ENCODE measurements at regions not wholly inside any gene's neighbourhood (a gene's known extent, or its start where the extent isn't known, plus 50 kb on each side); places are given as distances from the start of the nearest gene placed in this dataset.

DNA sequence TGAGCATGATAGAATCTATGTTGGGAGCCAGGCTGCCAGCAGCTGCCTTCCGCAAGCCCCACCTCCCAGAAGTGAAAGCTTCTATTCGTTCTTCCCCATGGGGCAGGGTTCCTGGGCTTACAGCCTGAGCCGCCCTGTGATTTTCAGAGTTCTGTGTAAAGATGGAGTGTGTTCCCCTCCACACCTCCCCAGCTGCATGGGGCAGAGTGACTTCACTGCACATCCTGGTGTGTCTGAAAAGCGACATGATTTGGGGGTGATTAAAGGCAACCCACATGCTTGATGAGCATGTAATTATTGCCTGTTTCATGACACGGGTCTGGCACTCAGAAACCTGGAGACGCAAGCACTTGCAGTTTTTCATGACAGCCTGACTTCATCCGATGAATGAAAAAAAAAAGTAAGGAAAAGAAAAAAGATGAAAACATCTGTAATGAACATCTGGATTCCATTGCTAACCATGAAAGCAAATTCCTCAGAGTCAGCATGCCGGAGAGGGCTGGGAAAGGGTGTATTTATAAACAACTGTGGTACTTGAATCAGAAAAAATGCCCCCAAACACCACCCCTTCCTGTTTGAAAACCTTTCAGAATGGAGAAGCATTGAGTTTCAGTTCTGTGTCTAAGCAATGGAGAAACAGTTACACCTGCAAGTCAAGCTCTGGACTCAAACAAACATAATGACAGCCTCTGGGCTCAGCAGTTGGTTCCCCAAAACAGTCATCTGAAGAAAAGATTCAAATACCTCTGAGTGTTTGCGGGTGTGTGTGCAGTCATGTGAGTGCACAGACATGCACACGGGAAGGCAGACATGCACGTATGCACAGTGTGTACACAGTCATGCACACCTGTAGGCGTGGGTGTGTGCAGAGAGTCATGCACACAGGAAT, 266.0 kb downstream of the ENGASE start:
- DNase-seq = no peak

DNA sequence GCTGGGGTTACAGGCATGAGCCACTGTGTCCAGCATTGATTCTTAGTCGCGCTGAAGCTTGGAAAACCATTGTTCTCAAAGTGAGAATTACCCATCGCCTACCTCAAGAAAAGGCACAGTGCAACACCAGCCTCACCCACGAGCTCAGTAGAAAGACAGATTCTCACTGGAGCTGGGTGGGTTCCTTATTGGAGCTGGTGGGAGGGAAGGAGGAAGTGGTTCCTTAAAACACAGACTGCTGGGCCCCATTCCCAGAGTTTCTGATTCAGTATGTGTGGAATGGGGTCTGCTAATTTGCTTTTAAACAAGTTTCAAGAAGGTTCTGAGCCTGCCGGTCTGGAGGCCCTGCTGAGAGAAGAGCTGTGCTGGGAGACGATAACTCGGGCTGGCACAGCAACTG, 264.7 kb downstream of the ENGASE start:
- no peak for DNase-seq

DNA sequence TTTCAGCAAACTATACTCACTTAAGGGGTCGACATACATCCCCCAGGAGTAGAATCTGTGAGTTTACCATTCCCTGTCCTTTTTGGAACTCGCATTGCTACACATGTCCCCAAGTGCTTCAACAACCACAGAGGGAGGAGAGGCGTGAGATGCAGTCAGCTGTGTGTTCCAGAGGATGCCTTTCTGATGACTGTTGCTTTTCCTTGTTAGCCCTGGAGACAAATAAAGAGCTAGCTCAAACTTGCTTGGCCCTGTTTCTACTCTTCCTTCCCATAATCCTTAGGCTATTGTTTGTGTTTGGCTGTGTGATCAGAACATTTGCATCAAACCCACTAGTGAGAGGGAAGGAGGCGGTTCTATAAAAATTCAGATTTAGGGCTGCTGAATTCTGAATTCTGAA, 264.0 kb downstream of the ENGASE start:
- DNase-seq = no peak

DNA sequence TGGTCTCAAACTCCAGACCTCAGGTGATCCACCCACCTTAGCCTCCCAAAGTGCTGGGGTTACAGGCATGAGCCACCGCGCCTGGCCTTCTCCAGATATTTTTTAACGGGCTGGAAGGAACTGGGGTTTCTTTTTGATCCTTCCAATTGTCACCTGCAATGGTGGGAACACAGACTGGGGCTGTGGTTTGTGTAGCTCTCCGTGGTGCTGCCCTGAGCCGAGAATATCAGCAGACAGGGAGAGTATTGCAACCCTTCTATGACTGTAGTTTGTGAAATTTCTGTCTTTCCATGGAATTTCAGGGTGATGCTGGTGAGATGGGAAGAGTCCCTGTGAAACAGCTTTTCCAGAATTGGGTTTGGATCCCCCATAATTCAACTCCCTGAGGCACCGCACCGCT, 263.5 kb downstream of the ENGASE start:
- DNase-seq = no peak

DNA sequence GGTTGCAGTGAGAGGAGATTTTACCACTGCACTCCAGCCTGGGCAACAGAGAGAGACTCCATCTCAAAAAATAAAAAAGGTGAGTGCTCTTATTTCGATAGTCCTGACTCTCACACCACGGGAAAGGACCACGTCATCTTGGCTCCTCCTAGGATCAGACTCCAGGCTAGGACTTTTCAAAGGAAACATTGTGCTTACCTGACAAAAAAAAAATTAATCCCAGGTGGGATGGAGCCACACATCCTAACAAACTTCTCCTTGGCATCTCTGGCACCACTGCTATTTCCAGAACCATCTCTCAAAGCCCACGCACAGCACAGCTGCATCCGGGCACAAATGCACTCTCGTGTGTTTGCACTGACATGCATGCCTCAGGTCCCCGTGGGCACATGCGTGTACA, 262.4 kb downstream of the ENGASE start:
- DNase-seq = no peak

DNA sequence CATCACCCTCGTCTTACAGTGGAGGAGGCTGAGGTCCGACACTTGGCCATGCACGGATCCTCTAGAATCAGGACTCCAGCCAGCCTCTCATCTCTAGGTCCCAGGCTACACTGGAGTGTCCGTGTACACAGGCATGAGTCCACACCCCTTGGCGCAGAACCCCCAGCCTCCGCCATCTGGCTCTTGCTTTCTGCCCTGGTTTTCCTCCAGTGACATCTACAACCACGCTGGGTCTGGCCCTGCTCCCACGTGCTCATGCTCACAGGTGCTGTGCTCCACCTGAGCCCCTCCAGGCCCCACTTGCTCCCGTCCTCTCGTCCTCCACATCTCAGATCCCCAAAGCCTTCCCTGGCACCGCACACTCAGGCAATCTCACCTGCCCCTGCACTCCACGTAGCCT, 260.8 kb downstream of the ENGASE start:
- DNase-seq = no peak

DNA sequence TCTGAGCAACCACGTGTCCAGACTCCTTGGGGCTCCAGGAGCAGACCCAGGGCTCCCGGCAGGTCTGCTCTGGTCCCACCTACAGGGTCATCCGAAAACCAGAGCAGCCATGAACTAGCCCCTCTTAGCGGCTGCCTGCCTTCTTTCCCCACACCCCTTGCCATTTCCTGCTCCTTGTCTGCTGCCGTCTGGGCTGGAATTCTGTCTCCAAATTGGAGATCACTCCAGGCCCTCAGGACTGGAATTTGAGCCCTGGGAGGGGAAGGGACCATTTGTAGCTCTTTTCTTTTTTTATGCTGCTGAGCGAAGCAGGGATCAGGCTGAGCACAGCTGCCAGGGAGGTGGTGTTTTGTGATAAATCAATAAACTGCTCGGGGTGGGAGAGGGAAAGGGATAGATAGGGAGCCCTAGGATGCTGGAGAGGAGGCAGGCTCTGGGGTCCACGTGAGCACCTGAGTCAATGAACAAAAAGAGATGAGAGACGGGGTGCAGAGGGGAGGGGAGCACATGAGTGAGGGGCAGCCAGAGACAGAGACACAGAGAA, 257.5 kb downstream of the ENGASE start:
- no peak for DNase-seq

DNA sequence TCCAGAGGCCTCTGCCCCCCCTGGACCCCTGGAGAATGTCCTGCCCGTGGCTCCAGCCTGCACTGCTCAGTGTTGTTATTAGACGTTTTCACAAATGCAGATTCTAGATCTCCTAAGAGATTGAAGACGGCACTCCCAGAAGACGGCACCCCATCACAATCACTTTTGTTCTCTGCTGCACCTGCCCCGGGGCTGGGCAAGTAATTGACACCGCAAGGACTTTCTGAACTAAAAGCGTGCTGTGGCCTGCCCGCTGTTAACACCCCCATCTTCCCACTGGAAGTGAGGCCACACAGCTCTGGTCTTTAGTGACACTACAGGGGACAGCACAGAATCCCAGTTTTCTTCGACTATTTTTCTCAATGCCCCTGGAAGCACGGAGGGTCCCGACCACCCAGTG, 256.9 kb downstream of the ENGASE start:
- DNase-seq = no peak

DNA sequence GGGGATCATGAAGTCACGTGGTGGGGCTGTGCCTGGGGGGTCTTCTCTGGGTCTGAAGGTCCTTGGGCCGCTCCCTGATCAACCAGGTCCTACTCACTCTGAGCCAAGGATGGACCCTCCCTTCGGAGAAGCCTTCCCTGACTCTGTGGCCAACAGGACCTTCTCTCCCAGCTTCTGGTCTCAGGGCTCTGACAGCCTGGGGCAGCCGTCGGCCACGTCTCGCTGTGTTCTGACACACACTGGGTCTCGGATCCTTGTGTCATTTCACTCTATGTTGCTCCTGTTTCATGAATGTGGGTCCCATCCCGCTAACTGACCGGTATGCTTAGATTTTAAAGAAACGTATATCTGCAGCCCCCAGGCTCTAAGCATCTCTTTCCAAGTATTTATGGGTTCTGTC, 256.1 kb downstream of the ENGASE start:
- no peak for DNase-seq

DNA sequence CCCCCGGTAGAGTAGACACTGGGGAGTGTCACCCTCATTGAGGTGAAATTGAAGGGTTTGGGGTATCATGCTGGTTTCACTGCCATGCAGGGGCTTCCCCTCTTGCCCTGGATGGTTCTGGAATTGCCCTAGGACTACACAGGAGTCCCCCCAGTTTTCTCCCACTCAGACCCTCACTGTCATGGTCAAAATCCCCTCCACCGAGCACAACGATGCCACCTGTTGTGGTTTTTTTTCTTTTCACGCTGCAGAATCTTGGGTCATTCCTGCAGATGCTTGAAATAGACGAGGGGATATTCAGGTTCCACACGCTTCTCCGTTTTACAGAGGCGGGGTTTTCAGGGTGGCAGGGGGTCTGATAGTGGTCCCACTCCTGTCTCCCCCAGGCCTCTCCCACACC, 255.6 kb downstream of the ENGASE start:
- DNase-seq = no peak

DNA sequence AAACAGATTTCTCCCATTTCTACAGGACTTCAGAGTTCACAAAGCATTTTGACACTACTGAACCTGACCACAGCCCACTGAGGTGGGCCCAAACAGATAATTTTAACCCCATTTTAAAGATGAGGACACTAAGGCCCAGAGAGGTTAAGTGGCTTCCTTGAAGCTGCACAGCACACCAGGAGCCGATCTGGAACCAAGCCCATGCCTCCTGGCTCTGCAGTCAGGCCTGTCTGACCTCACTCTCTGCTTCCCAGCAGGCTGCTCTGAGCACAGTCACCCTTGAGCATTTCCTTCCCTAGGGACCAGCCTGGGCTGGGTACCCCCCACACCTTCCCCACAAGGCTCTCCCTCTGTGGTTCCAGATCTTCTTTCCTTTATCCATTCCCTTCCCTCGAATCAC, 252.2 kb downstream of the ENGASE start:
- DNase-seq = no peak

DNA sequence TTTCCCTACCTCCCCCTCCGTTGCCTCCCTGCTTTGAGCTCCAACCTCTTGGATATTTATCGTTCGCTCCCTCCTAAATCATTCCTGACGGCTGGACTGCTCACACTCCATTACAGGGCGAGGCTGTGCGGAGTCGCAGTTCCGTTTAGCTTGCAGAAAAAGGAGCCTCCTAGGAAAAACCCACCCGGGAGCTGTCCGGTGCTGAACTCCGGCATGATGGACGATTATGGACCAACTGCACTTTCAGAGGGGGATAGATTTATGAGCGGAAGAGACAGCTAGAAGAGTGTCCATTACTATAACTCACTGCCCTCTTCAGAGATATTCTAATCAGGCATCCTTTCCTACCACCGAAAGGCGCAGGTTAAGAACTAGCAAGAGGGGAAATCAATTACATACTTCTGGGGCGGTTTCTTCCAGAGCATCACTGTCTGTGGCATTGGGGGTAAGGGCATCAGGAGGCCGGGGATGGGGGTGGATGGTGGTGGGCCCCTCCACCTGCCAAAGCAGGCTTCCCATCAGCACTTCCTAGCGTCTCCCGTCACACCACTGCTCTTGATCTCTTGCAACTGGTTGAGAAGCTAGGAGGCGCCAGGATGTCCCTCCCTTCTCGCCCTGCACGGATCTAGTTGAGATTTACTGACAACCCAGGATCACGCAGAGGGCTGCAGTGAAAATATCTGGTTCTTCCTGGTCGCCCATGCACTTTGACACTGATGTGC, 251.2 kb downstream of the ENGASE start:
- no peak for DNase-seq

DNA sequence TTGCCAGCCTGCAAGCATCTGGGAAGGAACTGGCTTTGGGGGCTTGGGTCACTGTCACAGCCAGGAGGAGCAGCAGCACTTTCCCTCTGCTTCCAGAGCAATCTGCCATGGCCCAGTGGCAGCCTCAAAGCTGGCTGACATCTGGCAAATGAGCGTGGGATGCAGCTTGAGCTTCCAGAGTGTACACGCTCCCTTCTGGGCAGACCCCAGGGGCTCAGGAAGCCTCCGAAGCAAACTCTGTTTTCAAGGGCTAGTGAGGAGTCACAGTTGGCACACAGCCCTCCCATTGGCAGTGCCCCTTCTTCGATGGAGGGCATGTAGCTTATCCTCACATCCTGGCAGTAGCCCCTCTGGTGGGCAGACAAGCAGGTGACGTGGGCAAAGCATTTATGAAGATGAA, 249.6 kb downstream of the ENGASE start:
- DNase-seq = no peak

DNA sequence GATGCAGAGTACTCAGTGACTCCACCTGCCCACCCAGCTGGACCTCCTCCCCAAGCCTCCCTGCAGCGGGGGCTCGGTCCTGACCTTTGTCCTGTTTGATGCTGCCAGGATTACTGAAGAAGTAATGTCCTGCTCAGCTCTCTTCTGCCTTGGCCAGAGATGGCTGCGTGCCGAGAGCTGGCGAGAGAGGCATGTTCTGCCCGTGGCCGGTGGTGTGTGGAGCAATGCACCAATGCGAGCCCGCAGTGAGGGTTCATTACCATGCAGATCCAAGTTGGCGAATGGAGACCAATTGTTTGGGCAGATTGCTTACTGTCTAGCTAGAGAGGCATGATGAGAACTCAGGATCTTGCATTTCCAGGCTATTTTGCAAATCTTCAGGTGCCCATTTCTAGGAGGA, 248.9 kb downstream of the ENGASE start:
- no peak for DNase-seq

DNA sequence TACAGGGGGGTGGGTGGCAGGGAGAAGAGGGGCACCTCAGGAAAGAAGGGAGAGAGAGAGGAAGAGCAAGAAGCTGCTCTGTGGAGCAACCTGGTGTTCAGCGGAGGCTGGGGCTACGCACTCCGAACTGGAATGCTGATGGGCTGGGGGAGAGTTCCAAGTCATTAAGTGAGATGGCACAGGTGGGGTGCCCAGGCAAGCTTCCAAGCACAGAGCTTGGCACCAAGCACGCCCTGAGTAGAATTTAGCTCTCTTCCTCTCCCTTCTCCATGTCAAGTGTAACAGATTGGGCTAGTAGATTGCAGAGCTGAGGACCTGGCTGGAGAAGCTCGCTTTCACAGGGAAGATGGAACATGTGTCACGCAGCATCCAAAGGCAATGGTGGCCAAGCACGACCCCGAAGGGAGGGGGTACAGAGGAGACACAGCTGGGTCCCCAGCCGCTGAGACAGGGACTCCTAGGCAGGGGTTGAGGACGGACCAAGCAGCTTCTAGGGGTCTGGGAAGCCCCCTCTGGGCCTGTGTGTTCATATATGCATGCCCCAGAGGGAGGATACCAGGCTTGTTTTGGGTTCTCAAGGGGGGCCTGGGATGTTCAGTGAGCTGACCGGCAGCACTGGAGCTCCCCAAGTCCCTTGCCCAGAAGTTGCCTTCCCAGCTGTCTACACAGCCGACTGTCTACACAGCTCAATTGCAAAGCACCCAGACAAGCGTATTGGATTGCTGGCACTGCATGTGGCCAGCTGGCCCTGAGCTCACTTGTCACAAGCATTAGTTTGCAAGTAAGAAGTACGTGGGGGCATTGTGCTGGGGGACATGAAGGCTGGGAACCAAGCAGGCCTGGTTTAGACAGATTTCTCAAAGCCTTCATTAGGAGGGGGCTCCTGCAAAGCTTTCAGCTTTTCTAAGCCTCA, 247.8 kb downstream of the ENGASE start:
- no peak for DNase-seq

DNA sequence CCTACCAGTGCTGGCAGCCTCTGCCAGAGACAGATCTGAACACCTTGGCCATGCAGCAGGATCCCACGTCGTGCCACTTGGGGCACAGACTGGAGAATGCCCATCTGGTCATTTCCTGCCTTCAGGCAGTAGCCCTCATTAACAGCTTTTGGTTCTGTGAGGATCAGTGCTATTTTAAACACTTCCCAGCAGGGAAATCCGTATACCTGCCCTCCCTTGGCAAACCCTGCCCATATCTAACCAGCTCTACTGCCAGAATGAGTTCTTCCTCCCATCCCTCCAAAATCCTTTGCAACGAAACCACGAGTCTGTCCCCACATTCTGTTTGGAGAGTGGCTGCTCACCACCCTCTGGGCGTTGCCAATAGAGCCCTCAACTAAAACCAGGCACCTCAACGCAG, 245.7 kb downstream of the ENGASE start:
- no peak for DNase-seq

DNA sequence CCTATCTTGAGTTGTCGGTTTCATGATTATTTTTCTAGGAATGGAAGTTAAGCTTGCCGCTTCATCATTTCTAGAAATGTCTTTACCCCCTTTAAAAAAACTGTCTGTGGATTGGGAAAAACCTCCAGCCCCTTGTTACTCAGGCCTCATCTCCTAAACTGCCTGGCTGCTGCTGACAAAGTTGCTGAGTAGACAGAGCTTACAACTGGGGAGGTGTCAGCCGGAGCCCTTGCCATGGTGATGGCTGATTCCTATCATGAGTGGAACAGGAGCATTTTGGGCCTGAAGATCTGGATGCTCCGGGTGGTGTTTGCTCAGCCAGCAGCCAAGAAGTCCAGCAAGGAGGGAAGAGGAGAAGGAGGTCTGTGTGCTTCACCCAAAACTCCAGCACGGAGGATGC, 243.3 kb downstream of the ENGASE start:
- no peak for DNase-seq

DNA sequence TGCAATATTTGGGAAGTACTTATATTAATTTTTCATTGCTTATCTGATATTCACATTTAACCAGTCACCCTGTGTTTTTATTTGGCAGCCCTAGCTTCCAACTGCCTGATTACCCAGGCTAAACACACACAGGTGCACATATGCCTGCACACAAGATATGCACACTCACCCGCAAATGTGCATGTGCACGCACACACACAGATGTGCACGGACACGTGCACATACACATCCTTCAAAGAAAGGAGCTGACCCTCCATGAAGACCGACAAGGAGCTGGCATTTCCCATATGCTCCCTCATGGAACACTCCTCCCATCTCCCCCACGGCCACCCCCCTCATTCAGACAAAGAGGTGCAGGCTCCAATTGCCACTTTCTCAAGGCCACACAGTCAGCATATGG, 242.2 kb downstream of the ENGASE start:
- no peak for DNase-seq

DNA sequence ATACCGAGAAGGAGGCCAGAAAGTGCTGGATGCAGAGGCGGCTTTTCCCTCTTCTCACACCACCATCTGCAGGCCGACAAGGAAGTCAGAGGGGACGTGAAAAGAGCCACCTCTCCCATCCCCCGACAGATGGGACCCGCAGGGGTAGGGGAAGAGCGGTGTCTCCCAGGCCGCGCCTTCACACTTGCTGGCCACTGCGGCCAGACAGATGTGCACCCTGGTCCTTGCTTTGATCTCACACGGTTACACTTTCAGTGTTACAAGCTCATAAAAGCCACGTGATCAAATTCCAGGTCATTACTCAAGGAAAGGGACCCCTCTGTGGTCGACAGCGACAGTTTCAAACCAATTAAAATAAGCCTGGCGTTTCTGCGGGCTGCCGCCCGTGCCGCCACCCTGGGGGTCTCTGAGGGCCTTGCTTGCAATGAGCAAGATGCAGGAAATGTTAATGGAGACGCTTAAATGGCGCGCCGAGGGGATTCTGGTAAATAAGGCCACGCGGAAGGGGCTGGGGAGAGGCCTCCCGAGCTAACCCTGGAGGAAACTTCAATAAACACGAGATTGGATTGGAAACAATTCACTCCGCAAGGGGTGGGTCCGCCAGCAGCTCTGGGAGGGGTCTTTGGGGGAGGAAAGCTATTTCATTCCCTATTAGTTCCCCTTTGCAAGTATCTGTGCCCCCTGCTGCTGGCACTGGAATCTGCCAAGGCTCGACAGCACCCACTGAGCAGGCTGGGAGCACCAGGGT, 240.9 kb downstream of the ENGASE start:
- DNase-seq = no peak

DNA sequence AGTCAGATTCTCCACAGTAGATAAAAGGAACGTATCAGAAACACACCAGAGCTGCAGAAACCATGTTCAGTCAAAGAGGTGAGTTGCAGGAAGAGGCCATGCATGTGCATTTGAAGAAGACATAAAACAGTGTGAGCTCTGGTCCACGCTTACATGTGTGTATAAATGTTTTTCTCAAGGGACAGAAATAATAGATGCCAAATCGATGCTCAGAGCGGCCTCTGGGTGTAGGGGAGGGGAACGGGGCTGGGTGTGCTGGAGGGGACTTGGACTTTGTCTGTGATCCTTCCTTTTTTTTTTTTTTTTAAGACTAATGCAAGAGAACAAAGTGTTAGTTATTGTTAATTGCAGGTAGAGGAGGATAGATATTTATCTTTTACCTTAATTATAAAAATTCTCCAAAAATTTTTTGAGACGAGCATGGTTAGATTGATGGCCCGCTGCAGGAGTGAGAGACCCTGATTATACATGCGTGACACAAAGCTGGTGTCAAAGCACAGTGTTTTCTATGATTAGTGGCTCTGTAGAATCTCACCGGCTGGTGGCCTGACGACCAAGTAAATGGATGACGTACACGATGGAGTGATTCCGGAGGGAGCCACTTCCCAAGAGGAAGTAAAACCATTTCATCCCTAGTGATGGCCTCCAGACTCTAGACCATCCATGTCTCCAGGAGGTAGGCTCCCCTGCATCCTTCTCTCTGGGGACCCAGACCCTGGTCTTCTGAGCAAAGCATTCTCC, 240.2 kb downstream of the ENGASE start:
- DNase-seq = no peak

DNA sequence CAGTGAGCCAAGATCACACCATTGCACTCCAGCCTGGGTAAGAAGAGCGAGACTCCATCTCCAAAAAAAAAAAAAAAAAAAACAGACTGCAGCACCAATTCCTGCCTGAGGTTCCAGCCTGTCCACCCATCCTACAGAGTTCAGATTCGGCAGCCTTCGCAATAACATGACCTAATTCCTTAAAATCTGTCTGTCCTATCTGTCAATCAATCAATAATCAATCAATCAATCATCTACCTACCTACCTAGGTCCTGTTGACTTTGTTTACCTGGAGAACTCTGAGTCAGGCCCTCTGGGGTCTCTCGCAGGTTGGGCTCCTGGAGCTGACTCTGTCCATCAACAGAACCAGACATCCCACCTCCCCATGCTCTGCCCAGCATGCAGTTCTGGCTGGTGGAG, 236.7 kb downstream of the ENGASE start:
- DNase-seq = no peak
